ENCODE measurements at regions not wholly inside any gene's neighbourhood (a gene's known extent, or its start where the extent isn't known, plus 50 kb on each side); places are given as distances from the start of the nearest gene placed in this dataset.

GRCh38 chr4:81769244-81769643, 297.5 kb upstream of the RASGEF1B start:
- peaks cover 4% of the 10 kb centered on the region for H3K27me3 Mint-ChIP-seq (ENCODE audit: unreplicated experiment)
- no peak for TF ChIP-seq CTCF (IDR thresholded peaks at IDR 0.05; ENCODE audit: partially characterized antibody, unreplicated experiment)
- peaks cover 11% of the 10 kb centered on the region for H3K4me1 Mint-ChIP-seq (ENCODE audit: low read depth, unreplicated experiment)
- no peak for DNase-seq
- H3K27ac Mint-ChIP-seq (ENCODE audit: unreplicated experiment) = no peak overlapping the region
- no peaks in the 10 kb centered on the region for H3K9me3 Mint-ChIP-seq (ENCODE audit: unreplicated experiment)
- H3K4me3 Mint-ChIP-seq (ENCODE audit: unreplicated experiment) = no peak overlapping the region
- no peaks in the 10 kb centered on the region for H3K36me3 Mint-ChIP-seq (ENCODE audit: unreplicated experiment)

GRCh38 chr4:81758574-81759264, 287.0 kb upstream of the RASGEF1B start:
- DNase-seq = no peak
- peaks cover 38% of the 10 kb centered on the region for H3K4me1 Mint-ChIP-seq (ENCODE audit: low read depth, unreplicated experiment)

GRCh38 chr4:81757691-81758090, 286.0 kb upstream of the RASGEF1B start:
- Mint-ChIP-seq H3K27me3 (ENCODE audit: unreplicated experiment) (peaks cover 7% of the 10 kb centered on the region), H3K4me3 (ENCODE audit: unreplicated experiment) (no peak overlapping the region), H3K36me3 (ENCODE audit: unreplicated experiment) (no peaks in the 10 kb centered on the region), H3K4me1 (ENCODE audit: low read depth, unreplicated experiment) (peaks cover 41% of the 10 kb centered on the region), H3K27ac (ENCODE audit: unreplicated experiment) (peak overlapping the region; percentile 91), H3K9me3 (ENCODE audit: unreplicated experiment) (peaks cover 4% of the 10 kb centered on the region)
- DNase-seq = no peak
- peak; percentile 14 for TF ChIP-seq CTCF (IDR thresholded peaks at IDR 0.05; ENCODE audit: partially characterized antibody, unreplicated experiment)

More at GRCh38 chr4:81758574-81759264, 287.0 kb upstream of the RASGEF1B start:
- Mint-ChIP-seq H3K4me3 (ENCODE audit: unreplicated experiment) (no peak overlapping the region), H3K36me3 (ENCODE audit: unreplicated experiment) (no peaks in the 10 kb centered on the region), H3K27ac (ENCODE audit: unreplicated experiment) (peak overlapping the region; percentile 91), H3K27me3 (ENCODE audit: unreplicated experiment) (peaks cover 7% of the 10 kb centered on the region), H3K9me3 (ENCODE audit: unreplicated experiment) (peaks cover 4% of the 10 kb centered on the region)
- no peak for TF ChIP-seq CTCF (IDR thresholded peaks at IDR 0.05; ENCODE audit: partially characterized antibody, unreplicated experiment)

GRCh38 chr4:81756973-81757372, 285.3 kb upstream of the RASGEF1B start:
- peaks cover 39% of the 10 kb centered on the region for H3K4me1 Mint-ChIP-seq (ENCODE audit: low read depth, unreplicated experiment)
- peaks cover 5% of the 10 kb centered on the region for H3K27me3 Mint-ChIP-seq (ENCODE audit: unreplicated experiment)
- H3K4me3 Mint-ChIP-seq (ENCODE audit: unreplicated experiment) = no peak overlapping the region
- peak overlapping the region; percentile 15 for H3K27ac Mint-ChIP-seq (ENCODE audit: unreplicated experiment)
- no peak for DNase-seq
- TF ChIP-seq CTCF (IDR thresholded peaks at IDR 0.05; ENCODE audit: partially characterized antibody, unreplicated experiment) = no peak
- peaks cover 2% of the 10 kb centered on the region for H3K9me3 Mint-ChIP-seq (ENCODE audit: unreplicated experiment)
- no peaks in the 10 kb centered on the region for H3K36me3 Mint-ChIP-seq (ENCODE audit: unreplicated experiment)

- Mint-ChIP-seq H3K4me3 (ENCODE audit: unreplicated experiment) (no peak overlapping the region), H3K4me1 (ENCODE audit: low read depth, unreplicated experiment) (peaks cover 39% of the 10 kb centered on the region), H3K27ac (ENCODE audit: unreplicated experiment) (no peak overlapping the region), H3K36me3 (ENCODE audit: unreplicated experiment) (no peaks in the 10 kb centered on the region), H3K27me3 (ENCODE audit: unreplicated experiment) (peaks cover 5% of the 10 kb centered on the region), H3K9me3 (ENCODE audit: unreplicated experiment) (peaks cover 2% of the 10 kb centered on the region)
- TF ChIP-seq CTCF (IDR thresholded peaks at IDR 0.05; ENCODE audit: partially characterized antibody, unreplicated experiment) = no peak
- DNase-seq = no peak
These were observed 284.3 kb upstream of the RASGEF1B start for GRCh38 chr4:81756042-81756441.
